Lower leg skin (tissue), 4 donors: ENCODE measurements at regions not wholly inside any gene's neighbourhood (a gene's known extent, or its start where the extent isn't known, plus 50 kb on each side); places are given as distances from the start of the nearest gene placed in this dataset.

Source experiments
- DNase-seq, 2 donors: peaks; one replicate each; pipeline ENCODE4 v3.0.0-alpha.2; 2019; ENCODE audit warnings: low spot score in 2 of 2
- H3K4me3 ChIP-seq: fragments of 200-600 bp; sonication (generic); 2 replicates; pipeline ENCODE4 v1.5.1; 2017; ENCODE audit warnings: mild to moderate bottlenecking, low read depth; ENCODE audit not compliant: poor library complexity, severe bottlenecking
- CTCF ChIP-seq, 3 donors: fragments of 450-650 bp; IDR thresholded peaks; one replicate each; pipeline ENCODE4 v1.5.1; 2016; ENCODE audit warnings: antibody characterized with exemption in 3 of 3, mild to moderate bottlenecking in 3 of 3, moderate library complexity in 2 of 3
- POLR2A ChIP-seq, 2 donors: fragments of 450-650 bp; IDR thresholded peaks; one replicate each; pipeline ENCODE4 v1.6.1; 2016 to 2017; ENCODE audit warnings: antibody characterized with exemption in 2 of 2, mild to moderate bottlenecking in 1 of 2, moderate library complexity in 1 of 2
- WGBS, 2 donors: methylation state at CpG; one replicate each; pipeline ENCODE4 v1.1.5; 2018; 5-methylcytosine and 5-hydroxymethylcytosine counted together
- intact Hi-C: fragments of 100-400 bp; cut with DNase I; formaldehyde crosslinking; loops from one replicate; pipeline ENCODE4 v1.15.0; 2023; ENCODE audit warnings: low total_unique reads

GRCh38 chr10:120314442-120314841, 142.6 kb upstream of the PLPP4 start:
- TF ChIP-seq POLR2A (IDR thresholded peaks at IDR 0.05) (no peak), CTCF (IDR thresholded peaks at IDR 0.05) (no peak)
- DNase-seq = no peak
- H3K4me3 ChIP-seq = no peak overlapping the region
- intact Hi-C loops = no loop called here
- WGBS, 2 donors = 52 to 54% methylated on average over 1 of the region's 1 CpG

DNA sequence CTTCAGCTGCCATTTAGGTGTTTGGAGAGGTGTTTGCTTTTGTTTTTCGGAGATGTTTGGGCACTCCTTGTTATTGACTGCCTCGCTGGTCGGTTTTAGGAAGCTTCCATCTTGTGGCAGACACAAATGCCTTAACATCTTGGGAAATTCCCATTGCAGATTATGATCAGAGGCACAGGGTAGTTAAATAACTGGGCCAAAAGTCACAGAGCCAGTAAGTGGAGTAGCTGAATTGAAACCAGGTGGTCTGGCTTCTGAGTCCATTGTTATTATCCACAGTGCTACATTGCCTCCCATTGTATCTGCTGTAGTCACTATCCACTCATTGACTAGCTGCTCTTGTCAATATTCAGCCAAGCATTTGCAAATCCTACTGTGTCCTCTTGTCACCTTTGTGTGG, 138.2 kb upstream of the PLPP4 start:
- no peak for TF ChIP-seq POLR2A (IDR thresholded peaks at IDR 0.05)
- WGBS, 2 donors = 80 to 83% methylated on average over 3 of the region's 3 CpGs
- DNase-seq = no peak
- intact Hi-C loops = no loop called here
- no peak overlapping the region for H3K4me3 ChIP-seq

GRCh38 chr10:120327675-120328074, 129.4 kb upstream of the PLPP4 start:
- intact Hi-C loops = no loop called here
- TF ChIP-seq CTCF (IDR thresholded peaks at IDR 0.05) (no peak), POLR2A (IDR thresholded peaks at IDR 0.05) (no peak)
- H3K4me3 ChIP-seq = no peak overlapping the region
- 30 to 37% methylated on average over 3 of the region's 3 CpGs for WGBS, 2 donors
- no peak for DNase-seq

GRCh38 chr10:120328647-120329046, 128.4 kb upstream of the PLPP4 start:
- no peak overlapping the region for H3K4me3 ChIP-seq
- no peak for TF ChIP-seq POLR2A (IDR thresholded peaks at IDR 0.05)
- TF ChIP-seq CTCF (IDR thresholded peaks at IDR 0.05) = no peak
- intact Hi-C loops = no loop called here
- 71 to 83% methylated on average over 3 of the region's 3 CpGs for WGBS, 2 donors
- no peak for DNase-seq

DNA sequence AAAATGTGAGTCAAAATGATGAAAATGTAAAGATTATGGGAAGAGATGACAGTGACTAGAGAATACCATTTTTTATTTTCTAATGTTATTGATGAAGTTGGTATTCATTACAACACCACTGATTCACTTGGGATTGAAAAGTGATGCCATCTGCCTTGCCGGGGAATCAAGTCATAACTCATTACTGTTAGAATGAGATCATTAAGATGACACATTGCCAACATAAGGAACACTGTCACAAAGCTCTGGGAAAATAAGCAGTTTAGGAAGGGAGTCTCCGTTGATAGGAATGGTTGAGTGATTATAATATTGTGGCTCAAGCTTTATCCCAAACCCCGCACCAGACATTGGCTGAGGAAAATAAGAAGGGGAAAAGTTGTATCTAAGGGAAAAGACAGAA, 121.5 kb upstream of the PLPP4 start:
- TF ChIP-seq CTCF (IDR thresholded peaks at IDR 0.05) (no peak), POLR2A (IDR thresholded peaks at IDR 0.05) (no peak)
- no peak for DNase-seq
- no peak overlapping the region for H3K4me3 ChIP-seq
- intact Hi-C loops = no loop called here
- WGBS, 2 donors = 42 to 47% methylated on average over 3 of the region's 3 CpGs

- intact Hi-C loops = no loop called here
- no peak overlapping the region for H3K4me3 ChIP-seq
- TF ChIP-seq POLR2A (IDR thresholded peaks at IDR 0.05) = no peak
- TF ChIP-seq CTCF (IDR thresholded peaks at IDR 0.05) = no peak
- DNase-seq = no peak
Measured at GRCh38 chr10:120336306-120336910, 120.6 kb upstream of the PLPP4 start.
